Activated CD4-positive, alpha-beta T cell treated with anti-CD3 and anti-CD28 coated beads, Interleukin-2, amount 10 ng/mL, durations not matched to agents 7 days and 5 days (primary cell): ENCODE measurements at regions not wholly inside any gene's neighbourhood (a gene's known extent, or its start where the extent isn't known, plus 50 kb on each side); places are given as distances from the start of the nearest gene placed in this dataset.

Experiments
- CTCF ChIA-PET: fragments of 350-600 bp; sonication (Branson Sonifier 250); formaldehyde crosslinking; loops from one replicate; lab custom pipeline; 2021; ENCODE audit warnings: antibody characterized with exemption; lab: Charles Lee
- POLR2A ChIA-PET: fragments of 350-600 bp; sonication (Branson Sonifier 250); formaldehyde crosslinking; loops from one replicate; lab custom pipeline; 2021; ENCODE audit warnings: antibody characterized with exemption; lab: Charles Lee
- DNase-seq: peaks from one replicate; pipeline ENCODE4 v3.0.0-alpha.2; 2020
- H3K27ac Mint-ChIP-seq: one replicate; pipeline ENCODE4 v1.8.0; 2021; ENCODE audit warnings: mild to moderate bottlenecking, moderate library complexity, mixed read lengths
- H3K27me3 Mint-ChIP-seq: one replicate; pipeline ENCODE4 v1.8.0; 2021; ENCODE audit warnings: mixed read lengths
- H3K36me3 Mint-ChIP-seq: one replicate; pipeline ENCODE4 v1.8.0; 2021; ENCODE audit warnings: low read depth, mixed read lengths
- H3K4me1 Mint-ChIP-seq: one replicate; pipeline ENCODE4 v1.8.0; 2021; ENCODE audit warnings: mixed read lengths
- H3K4me3 Mint-ChIP-seq: one replicate; pipeline ENCODE4 v1.8.0; 2021; ENCODE audit warnings: mild to moderate bottlenecking, moderate library complexity, mixed read lengths
- H3K9me3 Mint-ChIP-seq: one replicate; pipeline ENCODE4 v1.8.0; 2021; ENCODE audit warnings: mixed read lengths

- Mint-ChIP-seq H3K4me3 (no peak overlapping the region), H3K36me3 (no peaks in the 10 kb centered on the region), H3K4me1 (no peaks in the 10 kb centered on the region), H3K27ac (no peak overlapping the region), H3K27me3 (no peaks in the 10 kb centered on the region), H3K9me3 (peaks cover 2% of the 10 kb centered on the region)
- ChIA-PET CTCF (no interaction called here), POLR2A (no interaction called here)
- no peak for DNase-seq
Observed at GRCh38 chr1:57485643-57486042, 61.8 kb upstream of the DAB1 start.

GRCh38 chr1:57483954-57484353 is 60.1 kb upstream of the DAB1 start:
- POLR2A ChIA-PET, result no interaction called here
- H3K27ac Mint-ChIP-seq, result no peak overlapping the region
- H3K9me3 Mint-ChIP-seq, result peaks cover 2% of the 10 kb centered on the region
- H3K27me3 Mint-ChIP-seq, result no peaks in the 10 kb centered on the region
- H3K36me3 Mint-ChIP-seq, result no peaks in the 10 kb centered on the region
- CTCF ChIA-PET, result interaction anchor here (0.6 kb wide), 1 partner anchor 967 kb away, joined by 3 read pairs; no protein-coding TSS in a partner anchor
- no peaks in the 10 kb centered on the region for H3K4me1 Mint-ChIP-seq
- no peak for DNase-seq
- H3K4me3 Mint-ChIP-seq, result no peak overlapping the region

GRCh38 chr1:57479471-57479870 is 55.6 kb upstream of the DAB1 start:
- no peaks in the 10 kb centered on the region for H3K4me1 Mint-ChIP-seq
- no peak for DNase-seq
- H3K27me3 Mint-ChIP-seq, result no peaks in the 10 kb centered on the region
- no peak overlapping the region for H3K27ac Mint-ChIP-seq
- ChIA-PET CTCF (no interaction called here), POLR2A (no interaction called here)
- H3K36me3 Mint-ChIP-seq, result no peaks in the 10 kb centered on the region
- H3K9me3 Mint-ChIP-seq, result no peaks in the 10 kb centered on the region
- no peak overlapping the region for H3K4me3 Mint-ChIP-seq

- Mint-ChIP-seq H3K4me1 (no peaks in the 10 kb centered on the region), H3K36me3 (no peaks in the 10 kb centered on the region), H3K9me3 (no peaks in the 10 kb centered on the region), H3K4me3 (no peak overlapping the region), H3K27ac (no peak overlapping the region), H3K27me3 (no peaks in the 10 kb centered on the region)
- DNase-seq, result no peak
- ChIA-PET POLR2A (no interaction called here), CTCF (no interaction called here)
Observed at GRCh38 chr1:57475366-57475765, 51.5 kb upstream of the DAB1 start.

- no peaks in the 10 kb centered on the region for H3K4me1 Mint-ChIP-seq
- POLR2A ChIA-PET, result no interaction called here
- CTCF ChIA-PET, result no interaction called here
- H3K27ac Mint-ChIP-seq, result no peak overlapping the region
- H3K4me3 Mint-ChIP-seq, result no peak overlapping the region
- DNase-seq, result no peak
- H3K9me3 Mint-ChIP-seq, result no peaks in the 10 kb centered on the region
- no peaks in the 10 kb centered on the region for H3K27me3 Mint-ChIP-seq
- H3K36me3 Mint-ChIP-seq, result no peaks in the 10 kb centered on the region
Observed at GRCh38 chr1:57474137-57474750, 50.4 kb upstream of the DAB1 start.
